NCI-H526 (cell line): ENCODE measurements at regions not wholly inside any gene's neighbourhood (a gene's known extent, or its start where the extent isn't known, plus 50 kb on each side); places are given as distances from the start of the nearest gene placed in this dataset.

Experiments
- DNase-seq, 2 experiments: peaks; one replicate each; lab custom pipeline; 2025; lab: John Stamatoyannopoulos, UW

DNA sequence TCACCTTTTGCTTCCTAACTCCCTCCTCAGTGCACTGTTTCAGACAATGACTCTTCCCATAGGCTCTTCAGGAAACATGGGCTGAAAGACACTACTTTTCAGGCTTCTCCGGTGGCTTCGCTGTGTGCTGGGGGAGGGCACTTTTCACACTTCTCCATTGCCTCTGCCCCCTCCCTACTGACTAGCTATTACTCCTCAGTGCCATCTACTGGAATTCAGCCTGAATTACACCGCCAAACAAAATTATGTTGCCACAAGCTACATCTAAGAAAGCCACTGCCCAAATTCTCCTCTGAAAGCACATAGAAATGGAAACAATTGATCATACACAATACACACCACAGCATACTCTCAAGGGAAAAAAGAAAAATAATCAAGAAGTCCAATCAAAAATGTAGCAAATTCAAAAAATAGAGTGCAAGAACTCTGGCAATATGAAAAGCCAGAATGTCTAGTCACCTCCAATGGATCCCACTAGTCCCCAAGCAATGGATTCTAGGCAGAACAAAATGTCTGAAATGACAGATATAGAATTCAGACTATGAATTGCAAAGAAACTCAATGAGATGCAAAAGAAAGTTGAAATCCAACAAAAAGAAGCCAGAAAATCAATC, 1139.4 kb upstream of the GYPC start:
- DNase-seq, result peak in 1 of 2 experiments; percentile 18

DNA sequence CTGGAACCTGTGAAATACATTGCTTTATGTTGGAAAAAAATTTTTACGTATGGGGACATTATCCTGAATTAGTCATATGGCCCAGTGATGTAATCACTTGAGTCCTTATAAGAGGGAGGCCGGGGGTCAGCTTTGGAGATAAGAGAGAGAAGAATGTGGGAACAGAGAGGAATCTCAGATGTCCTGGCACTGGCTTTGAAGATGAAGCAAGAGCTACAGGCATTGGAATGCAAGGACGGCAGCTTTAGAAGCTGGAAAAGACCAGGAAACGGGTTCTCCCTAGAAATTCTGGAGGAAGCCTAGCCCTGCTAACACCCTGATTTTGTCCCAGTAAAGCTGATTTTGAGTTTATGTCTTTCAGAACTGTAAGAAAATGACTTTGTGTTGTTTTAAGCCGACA, 1129.9 kb upstream of the GYPC start:
- DNase-seq, result no peak

DNA sequence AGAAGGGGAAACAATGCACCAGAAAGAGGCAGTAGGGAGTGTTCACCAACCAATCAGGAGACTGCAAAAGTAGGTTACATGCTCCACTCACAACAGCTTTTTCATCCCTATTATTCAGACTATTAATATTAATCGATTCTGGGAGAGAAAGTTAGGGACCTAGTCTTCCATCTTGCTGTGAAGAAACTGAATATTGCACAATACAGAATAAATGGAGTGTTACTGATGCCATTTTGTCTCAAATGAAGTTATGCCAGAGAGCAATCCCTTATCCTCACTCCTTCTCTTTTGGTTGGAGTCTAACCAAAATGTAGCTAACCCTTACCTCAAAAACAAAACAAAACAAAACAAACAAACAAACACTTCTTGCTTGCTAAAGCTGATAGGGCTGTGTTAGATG, 1120.9 kb upstream of the GYPC start:
- DNase-seq, result no peak

DNA sequence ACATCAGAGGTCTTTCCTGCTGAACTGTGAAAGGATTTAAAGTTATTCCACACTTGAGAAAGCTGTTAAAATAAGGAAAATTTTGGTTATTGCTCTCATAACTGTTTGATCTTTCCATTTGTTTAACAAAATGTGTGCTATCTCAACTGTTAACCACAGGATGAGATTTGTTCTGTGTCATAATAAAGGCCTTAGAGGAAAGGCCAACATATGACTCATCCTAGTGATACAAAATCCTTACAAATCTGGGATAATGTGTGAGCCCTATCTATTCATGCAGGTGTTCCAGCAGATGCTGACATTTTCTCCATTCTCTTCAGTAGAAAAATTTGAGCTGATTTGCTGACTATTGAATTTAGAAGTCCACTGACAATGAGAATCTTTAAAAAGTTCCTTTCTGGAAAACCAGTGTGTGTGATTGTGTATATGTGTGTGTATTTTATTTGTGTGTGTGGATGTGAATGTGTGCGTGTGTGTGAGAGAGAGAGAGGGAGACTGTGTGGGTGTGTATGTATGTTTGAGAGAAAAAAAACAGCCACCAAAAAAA, 1111.9 kb upstream of the GYPC start:
- DNase-seq, result no peak

DNA sequence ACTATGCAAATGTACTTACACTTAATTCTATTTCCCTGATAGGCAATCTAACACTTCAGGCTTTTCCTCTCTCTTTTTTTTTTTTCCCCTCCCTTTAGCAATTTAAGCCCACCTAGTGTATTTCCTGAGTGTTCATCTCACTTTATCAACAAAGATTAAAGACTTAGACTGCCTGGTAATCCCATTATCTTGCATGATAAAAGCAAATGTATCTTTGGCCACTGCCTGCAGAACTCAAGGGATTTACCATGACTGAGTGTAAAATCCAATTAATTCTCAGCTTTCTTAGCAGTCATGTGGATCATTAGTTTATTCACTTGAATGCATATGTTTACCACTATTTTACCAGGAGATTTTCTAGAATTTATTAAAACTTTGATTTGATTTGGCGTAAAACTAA, 1102.2 kb upstream of the GYPC start:
- no peak for DNase-seq

DNA sequence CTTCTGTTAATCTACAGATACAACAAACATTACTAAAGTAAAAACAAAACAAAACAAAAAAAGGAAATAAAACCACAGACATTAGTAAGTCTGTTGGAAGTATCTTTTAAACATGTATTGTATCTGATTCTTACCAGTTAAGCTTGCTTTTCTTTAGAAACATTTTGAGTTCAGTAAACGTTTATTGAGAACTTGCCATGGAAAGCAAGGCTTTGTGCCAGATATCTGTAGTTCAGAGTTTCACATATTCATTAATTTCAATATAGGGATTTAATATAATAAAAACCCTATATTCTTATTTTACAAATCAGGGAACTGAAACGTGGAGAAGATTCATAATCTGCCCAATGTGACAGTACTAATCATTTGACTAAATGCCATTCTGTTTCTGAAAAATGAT, 1101.0 kb upstream of the GYPC start:
- no peak for DNase-seq

DNA sequence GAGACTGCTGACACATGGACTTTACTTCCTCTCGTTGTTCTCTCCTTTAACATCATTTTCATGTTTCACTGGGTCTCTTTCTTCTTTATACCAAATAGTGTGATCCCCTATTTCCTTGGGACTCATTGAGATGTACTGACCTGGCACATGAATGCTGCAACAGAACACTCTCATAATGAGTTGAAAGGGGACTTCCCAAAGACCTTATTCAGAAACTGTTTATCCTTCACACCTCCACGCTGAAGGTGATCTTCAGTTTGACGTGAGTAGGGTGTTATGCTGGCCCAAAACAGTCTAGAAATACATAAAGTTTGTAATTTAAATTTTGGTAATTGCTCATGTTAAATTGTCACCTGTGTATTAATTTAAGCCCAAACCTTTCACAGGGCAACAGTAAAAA, 1096.8 kb upstream of the GYPC start:
- no peak for DNase-seq

DNA sequence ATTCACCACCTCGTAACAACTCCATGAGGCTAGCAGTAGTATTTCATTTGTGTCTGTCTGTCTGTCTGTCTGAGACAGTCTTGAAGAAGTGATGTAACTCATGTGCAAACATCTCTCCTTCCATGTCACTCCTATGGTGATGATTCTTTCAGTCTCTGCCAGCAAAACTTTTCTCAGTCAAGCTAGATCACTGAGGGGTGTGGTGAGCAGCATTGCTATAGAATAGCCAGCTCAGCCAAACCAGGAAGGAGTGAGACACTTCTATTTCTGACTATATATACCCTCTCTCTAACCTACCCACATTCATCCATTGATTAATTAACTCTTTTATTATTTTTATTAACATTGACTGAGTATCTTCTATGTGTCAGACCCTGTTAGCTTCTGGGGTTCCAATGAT, 1095.1 kb upstream of the GYPC start:
- DNase-seq, result no peak

DNA sequence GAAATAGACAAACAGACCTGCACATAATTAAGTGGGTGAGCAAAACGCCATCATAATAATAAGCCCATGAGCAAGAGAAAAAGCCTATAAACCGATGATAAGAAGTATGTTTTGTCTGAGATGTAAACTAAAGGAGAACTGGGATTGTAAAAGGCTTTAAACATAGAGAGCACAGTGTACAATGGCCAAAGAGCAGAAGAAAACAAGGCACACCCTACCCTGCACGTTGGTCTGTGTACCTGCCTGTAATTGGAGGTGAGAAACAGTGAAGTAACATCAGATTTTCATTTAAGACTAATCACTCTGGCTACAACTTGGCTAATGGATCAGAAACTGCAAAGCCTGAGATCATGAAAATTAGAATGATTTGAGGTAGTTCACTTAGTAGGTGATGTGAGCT, 1094.7 kb upstream of the GYPC start:
- DNase-seq, result no peak

DNA sequence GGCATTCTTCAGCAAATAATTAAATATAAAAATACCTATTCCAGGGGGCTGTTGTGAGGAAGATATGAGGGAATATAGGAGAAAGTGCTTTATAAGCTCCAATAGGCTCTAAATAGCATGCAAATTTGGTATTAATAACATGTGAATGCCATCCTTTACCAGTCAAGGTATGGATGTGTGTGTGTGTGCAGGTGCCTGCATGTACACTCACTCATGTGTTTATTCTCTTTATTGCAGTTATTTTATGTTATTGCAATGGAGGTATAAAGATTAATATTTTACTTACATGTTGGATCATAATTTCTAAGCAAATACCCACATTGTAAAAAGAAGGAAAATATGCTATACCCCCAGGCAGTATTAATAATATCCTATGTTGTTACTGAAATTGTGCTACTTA, 1093.0 kb upstream of the GYPC start:
- no peak for DNase-seq

DNA sequence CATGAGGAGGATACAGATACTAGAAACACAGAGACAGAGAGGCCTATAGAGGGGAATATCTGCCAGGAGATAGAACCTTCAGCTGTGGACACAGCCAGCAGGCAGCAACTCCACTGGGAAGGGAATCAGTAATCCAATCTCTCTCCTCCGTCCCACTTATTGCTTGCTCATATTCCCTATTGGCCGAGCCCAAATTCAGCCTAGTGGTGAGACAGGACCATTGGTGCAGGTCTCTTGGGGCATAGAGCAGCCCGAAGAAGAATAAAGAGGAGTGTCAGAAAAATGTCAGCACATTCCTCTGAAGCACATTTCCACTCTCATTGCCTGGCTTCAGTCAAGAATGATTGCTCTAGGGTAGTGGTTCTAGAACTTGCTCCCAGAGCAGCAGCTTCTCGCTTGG, 1091.5 kb upstream of the GYPC start:
- no peak for DNase-seq

DNA sequence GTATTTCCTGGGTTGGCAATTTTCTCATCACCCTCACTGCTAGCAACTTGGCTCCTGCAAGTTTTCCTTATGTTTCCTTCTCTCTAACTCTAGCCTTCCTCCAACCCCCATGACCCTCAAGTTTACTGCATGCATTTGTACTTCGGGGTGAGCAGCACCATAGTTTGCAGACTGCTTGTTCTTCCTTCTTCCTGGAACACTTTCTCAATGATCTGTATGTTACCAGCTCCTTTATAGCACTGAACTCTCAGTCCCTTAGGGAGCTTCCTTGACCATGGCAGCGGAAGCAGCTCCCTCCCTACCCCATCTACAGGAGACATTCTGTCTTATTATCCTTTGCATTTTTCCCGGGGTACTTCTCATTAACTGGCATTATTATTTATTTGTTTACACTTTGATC, 1089.5 kb upstream of the GYPC start:
- no peak for DNase-seq

DNA sequence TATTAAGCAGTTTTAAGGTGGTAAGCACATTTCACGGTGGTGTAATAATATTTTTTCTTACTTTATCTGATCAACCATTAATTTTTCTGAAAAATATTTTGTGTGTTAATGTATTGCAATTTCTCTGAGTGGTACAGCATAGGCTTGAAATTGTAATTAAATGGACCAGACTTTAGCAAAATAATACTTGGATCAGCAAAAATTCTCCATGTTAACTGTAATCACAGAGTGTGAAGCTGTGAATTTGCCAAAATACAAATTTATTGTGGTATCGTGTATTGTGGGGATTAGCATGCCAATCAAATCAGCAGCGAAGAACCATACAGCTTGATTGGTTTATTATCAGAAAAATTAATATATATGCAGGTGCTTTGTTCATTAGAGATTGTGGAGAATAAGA, 1088.9 kb upstream of the GYPC start:
- no peak for DNase-seq

DNA sequence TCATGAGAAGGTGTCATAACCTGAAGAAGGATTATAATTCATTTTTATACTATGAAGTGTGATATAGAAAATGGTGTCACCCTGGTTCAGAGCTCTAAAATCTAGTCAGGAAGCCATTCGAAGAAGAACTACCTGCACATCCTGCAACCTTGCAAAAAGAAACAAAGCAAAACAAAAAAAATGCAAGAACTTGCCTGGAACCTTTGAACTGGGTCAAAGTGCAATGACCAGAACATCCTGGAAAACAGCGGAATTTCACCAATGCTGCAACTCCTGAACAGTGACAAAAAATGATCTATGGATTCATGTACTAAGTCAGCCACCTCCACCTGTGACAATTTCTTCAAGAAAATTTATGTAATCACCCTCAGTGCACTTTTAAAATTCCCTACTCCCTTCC, 1083.3 kb upstream of the GYPC start:
- no peak for DNase-seq

DNA sequence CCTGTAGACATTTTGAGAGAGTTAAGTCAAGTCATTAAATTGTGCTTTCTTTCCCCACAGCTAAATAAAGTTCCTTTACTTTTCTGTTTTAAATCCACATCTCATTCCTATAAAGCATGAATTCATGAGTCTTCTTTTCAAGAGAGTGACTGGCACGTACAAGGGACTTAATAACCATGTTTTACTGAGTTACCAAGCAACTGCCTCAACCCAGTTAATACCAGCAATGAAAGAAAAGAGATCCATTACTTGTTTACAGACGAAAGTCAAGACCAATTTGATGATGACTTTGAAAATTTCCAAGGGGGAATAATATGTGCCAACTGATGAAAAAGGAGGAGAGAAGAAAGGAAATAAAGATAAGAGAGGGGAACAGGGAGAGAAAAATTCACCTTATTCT, 1082.5 kb upstream of the GYPC start:
- no peak for DNase-seq

DNA sequence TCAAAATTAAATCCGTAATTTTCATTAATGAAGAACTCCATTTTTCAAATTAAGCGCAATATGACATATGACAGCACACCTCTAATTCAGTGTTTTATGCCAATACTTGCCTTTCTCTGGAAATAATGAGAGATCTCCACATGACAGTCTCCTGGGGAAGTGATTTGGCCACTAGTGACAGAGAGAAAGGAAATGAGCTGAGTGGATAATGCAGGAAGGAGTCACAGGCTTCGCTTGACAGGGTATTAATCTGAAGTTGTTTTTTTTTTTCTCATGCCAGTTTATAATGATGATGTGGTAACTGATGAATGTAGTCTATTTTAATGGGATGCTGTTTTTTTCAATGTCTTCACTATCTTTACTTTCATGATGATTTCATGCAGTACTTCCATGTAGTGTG, 1079.4 kb upstream of the GYPC start:
- DNase-seq, result no peak

DNA sequence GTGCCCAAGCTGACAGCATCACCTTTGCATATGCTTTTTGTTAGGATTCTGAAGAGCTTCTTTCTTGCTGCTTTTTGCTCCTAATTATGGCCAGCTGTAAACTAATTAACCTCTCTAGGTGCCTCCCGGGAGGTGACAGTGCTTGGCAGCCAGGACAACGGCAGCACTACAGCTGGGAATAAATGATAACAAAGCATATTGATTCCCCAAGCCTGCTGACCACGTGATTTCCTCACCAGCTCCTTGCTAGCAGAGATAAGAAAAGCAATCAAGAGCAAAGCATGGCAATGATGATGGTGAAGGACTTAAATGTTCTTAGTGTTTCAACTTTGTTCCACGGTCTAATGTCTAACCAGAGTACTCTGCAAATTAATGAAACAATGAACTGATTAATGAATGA, 1074.4 kb upstream of the GYPC start:
- no peak for DNase-seq

DNA sequence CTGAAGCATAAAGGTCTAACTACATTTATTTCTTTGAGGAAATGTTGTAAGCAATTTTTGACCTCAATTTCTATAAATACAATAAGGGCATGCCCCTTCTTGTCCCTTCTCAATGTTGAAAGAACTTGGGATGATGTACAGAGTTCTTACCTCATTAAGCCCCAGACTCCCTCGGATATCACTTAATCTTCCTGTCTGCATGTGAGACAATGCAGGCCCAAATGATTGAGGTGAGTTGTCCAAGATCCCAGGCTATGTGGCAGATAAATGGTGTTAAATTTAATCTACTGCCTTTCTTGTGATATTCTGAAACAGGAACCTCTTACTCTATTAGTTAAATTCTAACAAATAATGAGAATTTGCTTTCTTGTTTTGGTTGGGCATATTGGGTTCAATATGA, 1073.4 kb upstream of the GYPC start:
- DNase-seq, result no peak

DNA sequence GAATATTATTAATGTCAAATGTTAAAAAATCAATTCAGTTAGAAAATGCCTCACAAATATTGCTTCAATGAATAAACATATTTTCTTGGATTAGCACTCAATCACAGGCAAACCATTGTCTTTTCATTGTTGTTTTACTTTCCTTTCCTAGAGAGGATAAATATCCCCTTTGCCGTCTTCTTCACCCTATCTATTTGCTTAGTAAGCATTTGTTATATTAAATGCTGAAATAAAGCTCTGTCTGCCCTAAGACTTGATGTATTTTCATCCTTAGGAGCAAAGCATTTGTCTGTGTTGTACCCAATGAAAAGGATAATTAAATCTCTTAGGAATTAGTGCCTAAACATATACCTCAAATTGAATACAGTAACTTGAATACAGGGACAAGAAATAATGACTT, 1071.2 kb upstream of the GYPC start:
- no peak for DNase-seq

DNA sequence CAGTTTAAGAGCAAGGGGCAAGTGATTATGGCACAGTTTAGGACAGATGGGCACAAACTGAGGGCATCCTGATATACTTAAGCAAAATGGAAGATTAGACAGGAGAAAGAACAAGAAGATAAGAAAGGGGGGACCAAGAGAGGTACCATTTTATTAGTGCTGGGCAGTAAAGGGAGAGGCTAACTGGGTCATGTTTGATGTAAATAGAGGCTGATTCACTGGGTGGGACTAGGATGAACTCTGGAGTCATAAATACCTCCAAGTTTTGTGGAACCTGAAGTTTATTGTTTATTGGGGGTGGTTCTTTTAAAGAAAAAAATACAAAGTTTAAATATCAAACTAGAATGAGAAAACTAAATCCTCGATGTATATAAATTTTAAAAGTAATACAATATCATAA, 1067.2 kb upstream of the GYPC start:
- DNase-seq, result no peak

DNA sequence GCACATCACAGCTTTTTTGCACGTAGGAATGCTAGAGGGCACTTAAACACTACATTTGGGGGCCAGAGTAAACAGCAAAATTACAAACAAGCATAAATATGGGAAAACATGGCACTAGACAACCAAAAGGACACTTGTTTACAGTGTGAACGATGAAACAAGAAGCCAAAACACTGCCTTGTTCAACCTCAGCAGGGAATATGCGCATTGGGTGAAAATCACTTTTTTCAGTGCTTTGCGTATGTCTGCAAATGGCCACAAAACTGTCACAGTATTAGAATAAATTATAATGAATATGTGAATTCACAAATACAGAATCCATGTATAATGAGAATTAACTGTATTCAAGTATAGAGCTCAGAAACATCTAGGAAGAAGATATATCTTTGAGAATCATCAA, 1064.0 kb upstream of the GYPC start:
- no peak for DNase-seq

DNA sequence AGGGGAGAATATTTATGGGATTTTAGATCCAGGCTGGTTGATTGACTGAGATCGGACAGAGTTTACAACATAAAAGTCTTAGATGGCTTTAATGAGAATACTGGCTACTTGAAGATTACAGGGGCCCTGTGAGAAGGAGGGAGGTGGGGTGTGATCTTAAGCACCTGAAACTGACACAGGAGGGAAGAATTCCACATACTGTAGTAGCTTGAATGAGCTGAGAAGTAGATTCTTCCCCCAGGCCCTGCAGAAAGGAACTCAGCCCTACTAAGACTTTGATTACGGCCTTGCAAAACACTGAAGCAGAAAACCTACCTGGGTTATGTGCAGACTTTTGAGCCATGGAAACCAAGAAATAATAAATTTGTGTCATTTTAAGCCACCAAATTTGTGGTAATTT, 1062.9 kb upstream of the GYPC start:
- DNase-seq, result no peak

DNA sequence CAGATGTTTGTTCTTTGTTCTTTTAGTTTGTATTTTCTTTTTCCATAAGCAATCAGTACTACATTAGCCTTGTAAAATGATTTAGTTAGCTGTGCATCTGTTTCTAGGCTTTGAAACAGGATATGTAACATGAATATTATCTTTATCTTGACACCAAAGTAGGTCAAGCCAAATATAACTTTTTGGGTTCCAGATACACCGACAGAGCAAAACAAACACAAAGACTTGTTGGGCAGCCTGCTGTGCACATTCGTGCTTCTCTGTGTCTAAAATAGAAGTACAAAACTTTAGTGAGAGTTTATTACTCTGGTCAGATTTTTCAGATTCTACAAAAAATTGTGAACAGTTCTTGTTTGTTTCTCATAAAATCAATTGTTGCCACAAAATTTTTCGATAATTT, 1059.3 kb upstream of the GYPC start:
- no peak for DNase-seq

DNA sequence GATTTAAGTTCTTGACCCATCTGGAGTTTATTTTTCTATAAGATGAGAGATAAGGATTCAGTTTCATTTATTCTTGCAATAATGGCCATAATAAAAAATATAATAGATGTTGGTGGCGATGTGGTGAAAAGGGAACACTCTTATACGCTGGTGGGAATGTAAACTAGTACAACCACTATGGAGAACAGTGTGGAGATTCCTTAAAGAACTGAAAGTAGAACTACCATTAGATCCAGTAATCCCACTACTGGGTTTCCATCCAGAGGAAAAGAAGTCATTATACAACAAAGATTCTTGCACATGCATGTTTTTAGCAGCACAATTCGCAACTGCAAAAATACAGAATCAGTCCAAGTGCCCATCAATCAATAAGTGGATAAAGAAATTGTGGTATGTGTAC, 1040.5 kb upstream of the GYPC start:
- DNase-seq, result no peak

DNA sequence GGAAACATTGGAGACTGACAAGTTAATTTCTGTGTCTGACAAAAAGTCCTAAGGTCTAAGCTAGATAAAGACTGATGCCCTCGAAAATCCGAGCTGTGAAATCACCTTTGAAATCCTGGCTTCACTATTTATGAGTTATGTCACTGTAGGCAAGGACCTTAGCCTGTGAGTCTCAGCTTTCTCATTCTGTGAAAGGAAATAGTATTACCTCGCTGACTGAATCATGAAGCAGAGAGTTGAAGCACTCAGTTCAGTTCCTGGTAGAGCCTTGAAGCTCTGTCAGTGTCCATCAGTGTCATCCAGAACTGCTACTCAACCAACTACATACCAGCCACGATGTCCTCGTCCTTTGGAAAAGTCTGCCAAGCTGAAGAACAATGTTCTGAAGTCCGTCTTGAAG, 1025.6 kb upstream of the GYPC start:
- DNase-seq, result no peak
